KMS-11 (cell line): ENCODE measurements at regions not wholly inside any gene's neighbourhood (a gene's known extent, or its start where the extent isn't known, plus 50 kb on each side); places are given as distances from the start of the nearest gene placed in this dataset.
A peak's percentile ranks its signal among the peaks of the same experiment; 100 is the strongest.

Experiments
- H2AFZ ChIP-seq: fragments of 200-600 bp; sonication (generic); 2 replicates; pipeline ENCODE4 v1.6.1; 2016; ENCODE audit warnings: antibody characterized with exemption, mixed run types, low read depth
- H3K27ac ChIP-seq: fragments of 200-600 bp; sonication (generic); 2 replicates; pipeline ENCODE4 v1.6.1; 2016; ENCODE audit warnings: mild to moderate bottlenecking, mixed run types
- H3K27me3 ChIP-seq: fragments of 200-600 bp; sonication (generic); 2 replicates; pipeline ENCODE4 v1.6.1; 2017; ENCODE audit warnings: mild to moderate bottlenecking, low read depth, mixed run types, moderate library complexity; ENCODE audit not compliant: insufficient read depth
- H3K36me3 ChIP-seq: fragments of 200-600 bp; sonication (generic); 2 replicates; pipeline ENCODE4 v1.6.1; 2017; ENCODE audit warnings: mild to moderate bottlenecking, mixed run types; ENCODE audit not compliant: insufficient read depth
- H3K4me1 ChIP-seq: fragments of 200-600 bp; sonication (generic); 2 replicates; pipeline ENCODE4 v1.6.1; 2016; ENCODE audit warnings: mild to moderate bottlenecking, low read depth, mixed run types; ENCODE audit not compliant: poor library complexity, severe bottlenecking
- H3K4me2 ChIP-seq: fragments of 200-600 bp; sonication (generic); 2 replicates; pipeline ENCODE4 v1.7.0; 2016; ENCODE audit warnings: mild to moderate bottlenecking, mixed run types
- H3K4me3 ChIP-seq: fragments of 200-600 bp; sonication (generic); IDR thresholded peaks from 2 replicates; pipeline ENCODE4 v1.6.1; 2017; ENCODE audit warnings: low read depth, low read length, mixed read lengths; ENCODE audit not compliant: insufficient read depth
- H3K79me2 ChIP-seq: fragments of 200-600 bp; sonication (generic); 2 replicates; pipeline ENCODE4 v1.6.1; 2016; ENCODE audit warnings: low read depth, mixed run types; ENCODE audit not compliant: insufficient read depth
- H3K9ac ChIP-seq: fragments of 200-600 bp; sonication (generic); 2 replicates; pipeline ENCODE4 v1.6.1; 2016; ENCODE audit warnings: mild to moderate bottlenecking, mixed run types
- H4K20me1 ChIP-seq: fragments of 200-600 bp; sonication (generic); 2 replicates; pipeline ENCODE4 v1.6.1; 2016; ENCODE audit warnings: mild to moderate bottlenecking, mixed run types; ENCODE audit not compliant: insufficient read depth
- CTCF ChIP-seq: fragments of 200-600 bp; sonication (generic); conservative IDR thresholded peaks from 2 replicates; pipeline ENCODE4 v1.6.1; 2017; ENCODE audit warnings: low read depth, mild to moderate bottlenecking, antibody characterized with exemption, low read length, moderate library complexity, mixed read lengths

DNA sequence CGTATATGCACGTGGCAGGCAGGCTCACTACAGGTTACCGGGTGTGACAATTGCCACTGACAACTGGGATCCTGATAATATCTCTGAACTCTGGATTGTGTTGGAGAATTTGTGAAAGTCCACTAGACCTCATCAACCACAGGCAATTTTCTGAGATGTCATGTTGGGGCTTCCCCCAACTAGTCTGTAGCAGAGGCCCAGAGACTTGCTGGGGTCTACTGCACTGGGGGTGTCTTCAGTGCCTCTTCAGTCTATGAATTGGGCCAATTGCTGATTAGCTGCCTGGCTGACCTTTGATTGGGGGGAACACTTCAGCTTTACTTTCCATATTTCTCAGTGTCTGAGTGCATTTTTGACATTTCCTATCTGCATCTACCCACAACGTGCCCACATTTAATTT, 201.5 kb downstream of the MTX2 start:
- H3K27ac ChIP-seq: no peak overlapping the region
- H2AFZ ChIP-seq: no peak overlapping the region

DNA sequence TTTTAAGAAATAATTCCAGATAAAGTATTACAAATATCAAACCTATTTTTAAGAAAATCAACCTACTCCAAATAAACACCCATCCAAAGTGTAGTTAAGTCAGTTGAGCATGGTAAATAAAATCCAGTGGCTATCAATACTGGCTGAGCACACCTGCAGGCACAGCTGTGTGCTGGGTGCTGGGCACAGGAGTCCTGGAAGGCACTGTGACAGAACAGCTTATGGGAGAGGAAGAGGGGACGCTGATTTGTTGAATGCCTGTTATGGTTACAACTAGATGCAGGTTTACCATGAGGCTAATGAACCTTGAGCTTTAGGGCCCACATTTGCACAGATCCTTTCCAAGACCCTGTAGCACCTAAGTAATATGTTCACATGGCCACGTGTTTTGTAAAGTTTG, 202.7 kb downstream of the MTX2 start:
- Histone ChIP-seq H3K79me2 (no peaks in the 10 kb centered on the region), H2AFZ (no peak overlapping the region), H3K4me1 (peaks cover 17% of the 10 kb centered on the region), H3K36me3 (no peaks in the 10 kb centered on the region), H3K27ac (no peak overlapping the region), H3K4me3 (no peak overlapping the region), H3K4me2 (no peak overlapping the region), H3K27me3 (no peaks in the 10 kb centered on the region), H4K20me1 (no peaks in the 10 kb centered on the region), H3K9ac (no peak overlapping the region)
- no peak for TF ChIP-seq CTCF

More for the DNA sequence above, 201.5 kb downstream of the MTX2 start:
- no peak for TF ChIP-seq CTCF
- Histone ChIP-seq H3K27me3 (no peaks in the 10 kb centered on the region), H3K9ac (no peak overlapping the region), H3K4me3 (no peak overlapping the region), H3K4me2 (no peak overlapping the region), H3K79me2 (no peaks in the 10 kb centered on the region), H4K20me1 (no peaks in the 10 kb centered on the region), H3K36me3 (no peaks in the 10 kb centered on the region), H3K4me1 (peaks cover 17% of the 10 kb centered on the region)

DNA sequence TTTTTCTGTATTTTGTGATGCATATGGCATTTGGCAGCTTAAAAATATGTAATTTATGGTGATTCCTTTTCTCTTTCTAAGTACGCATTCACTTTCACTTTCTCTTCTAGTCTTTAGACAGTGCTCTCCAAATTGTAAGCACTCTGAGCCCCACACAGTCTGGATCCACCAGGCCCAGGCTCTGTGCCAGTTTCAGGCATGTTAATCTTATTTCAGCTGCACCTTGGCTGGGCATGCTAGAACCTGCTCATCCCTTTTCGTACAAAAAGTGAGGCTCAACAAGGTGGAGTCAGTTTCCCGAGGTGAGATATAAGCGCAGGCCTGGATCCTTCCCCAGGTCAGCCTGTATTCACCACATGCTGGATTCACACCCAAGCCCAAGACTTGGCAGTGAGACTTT, 203.9 kb downstream of the MTX2 start:
- no peak overlapping the region for H3K27ac ChIP-seq
- H4K20me1 ChIP-seq: no peaks in the 10 kb centered on the region
- peak overlapping the region; percentile 46 for H2AFZ ChIP-seq
- TF ChIP-seq CTCF: no peak
- no peaks in the 10 kb centered on the region for H3K27me3 ChIP-seq
- H3K36me3 ChIP-seq: no peaks in the 10 kb centered on the region
- H3K79me2 ChIP-seq: no peaks in the 10 kb centered on the region
- H3K4me2 ChIP-seq: peak overlapping the region; percentile 56
- H3K9ac ChIP-seq: no peak overlapping the region
- peaks cover 17% of the 10 kb centered on the region for H3K4me1 ChIP-seq
- no peak overlapping the region for H3K4me3 ChIP-seq

GRCh38 chr2:176473851-176474250, 204.6 kb downstream of the MTX2 start:
- Histone ChIP-seq H3K4me1 (peaks cover 17% of the 10 kb centered on the region), H2AFZ (no peak overlapping the region), H3K36me3 (no peaks in the 10 kb centered on the region), H3K4me3 (no peak overlapping the region), H4K20me1 (no peaks in the 10 kb centered on the region), H3K4me2 (no peak overlapping the region), H3K9ac (no peak overlapping the region), H3K27ac (no peak overlapping the region), H3K79me2 (no peaks in the 10 kb centered on the region), H3K27me3 (no peaks in the 10 kb centered on the region)
- no peak for TF ChIP-seq CTCF
